Glutamatergic neuron (in vitro differentiated cells): ENCODE measurements at regions not wholly inside any gene's neighbourhood (a gene's known extent, or its start where the extent isn't known, plus 50 kb on each side); places are given as distances from the start of the nearest gene placed in this dataset.

ENCODE experiments used
- DNase-seq: peaks from one replicate; pipeline ENCODE4 v3.0.0; 2022
- H3K27ac Mint-ChIP-seq: one replicate; pipeline ENCODE4 v1.8.0; 2020; ENCODE audit warnings: mild to moderate bottlenecking, mixed read lengths, inconsistent platforms; ENCODE audit not compliant: unreplicated experiment
- H3K27me3 Mint-ChIP-seq: one replicate; pipeline ENCODE4 v1.8.0; 2020; ENCODE audit warnings: mild to moderate bottlenecking, moderate library complexity, mixed read lengths, inconsistent platforms; ENCODE audit not compliant: unreplicated experiment
- H3K36me3 Mint-ChIP-seq: one replicate; pipeline ENCODE4 v1.8.0; 2020; ENCODE audit warnings: mild to moderate bottlenecking, mixed read lengths, inconsistent platforms; ENCODE audit not compliant: unreplicated experiment
- H3K4me1 Mint-ChIP-seq: one replicate; pipeline ENCODE4 v1.8.0; 2020; ENCODE audit warnings: mild to moderate bottlenecking, low read depth, mixed read lengths, inconsistent platforms; ENCODE audit not compliant: unreplicated experiment
- H3K4me3 Mint-ChIP-seq: one replicate; pipeline ENCODE4 v1.8.0; 2020; ENCODE audit warnings: mild to moderate bottlenecking, mixed read lengths, inconsistent platforms; ENCODE audit not compliant: unreplicated experiment
- H3K9me3 Mint-ChIP-seq: one replicate; pipeline ENCODE4 v1.8.0; 2020; ENCODE audit warnings: mild to moderate bottlenecking, moderate library complexity, mixed read lengths, inconsistent platforms; ENCODE audit not compliant: unreplicated experiment
- TF ChIP-seq, protein P1 (sequence below): fragments of 200-600 bp; sonication (generic); IDR thresholded peaks from one replicate; pipeline ENCODE4 v1.5.0; 2021; ENCODE audit not compliant: partially characterized antibody, unreplicated experiment

DNA sequence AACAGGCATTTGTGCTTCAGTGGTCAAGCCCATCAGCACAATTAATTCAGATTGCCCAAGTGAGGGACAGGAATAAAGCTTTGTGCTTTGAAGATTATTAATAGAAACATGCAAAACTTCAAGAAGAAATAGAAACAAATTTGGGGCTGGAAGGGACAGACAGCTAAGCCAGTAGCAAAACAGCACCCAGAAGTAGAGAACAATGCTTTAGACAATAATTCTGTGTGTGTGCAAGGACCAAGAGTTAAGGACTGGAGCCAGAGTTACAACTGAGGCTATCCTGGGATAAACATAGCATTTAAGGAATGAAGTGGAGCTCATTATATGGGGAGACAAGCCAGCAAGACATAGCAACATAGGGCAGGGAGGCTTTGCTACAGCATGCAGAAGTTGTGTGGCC, 251.9 kb upstream of the DAB1 start:
- H3K27me3 Mint-ChIP-seq: peaks cover 2% of the 10 kb centered on the region
- H3K9me3 Mint-ChIP-seq: no peaks in the 10 kb centered on the region
- H3K4me1 Mint-ChIP-seq: peaks cover 3% of the 10 kb centered on the region
- H3K4me3 Mint-ChIP-seq: no peak overlapping the region
- DNase-seq: no peak
- H3K36me3 Mint-ChIP-seq: no peaks in the 10 kb centered on the region
- H3K27ac Mint-ChIP-seq: no peak overlapping the region
- TF ChIP-seq, protein P1, sequence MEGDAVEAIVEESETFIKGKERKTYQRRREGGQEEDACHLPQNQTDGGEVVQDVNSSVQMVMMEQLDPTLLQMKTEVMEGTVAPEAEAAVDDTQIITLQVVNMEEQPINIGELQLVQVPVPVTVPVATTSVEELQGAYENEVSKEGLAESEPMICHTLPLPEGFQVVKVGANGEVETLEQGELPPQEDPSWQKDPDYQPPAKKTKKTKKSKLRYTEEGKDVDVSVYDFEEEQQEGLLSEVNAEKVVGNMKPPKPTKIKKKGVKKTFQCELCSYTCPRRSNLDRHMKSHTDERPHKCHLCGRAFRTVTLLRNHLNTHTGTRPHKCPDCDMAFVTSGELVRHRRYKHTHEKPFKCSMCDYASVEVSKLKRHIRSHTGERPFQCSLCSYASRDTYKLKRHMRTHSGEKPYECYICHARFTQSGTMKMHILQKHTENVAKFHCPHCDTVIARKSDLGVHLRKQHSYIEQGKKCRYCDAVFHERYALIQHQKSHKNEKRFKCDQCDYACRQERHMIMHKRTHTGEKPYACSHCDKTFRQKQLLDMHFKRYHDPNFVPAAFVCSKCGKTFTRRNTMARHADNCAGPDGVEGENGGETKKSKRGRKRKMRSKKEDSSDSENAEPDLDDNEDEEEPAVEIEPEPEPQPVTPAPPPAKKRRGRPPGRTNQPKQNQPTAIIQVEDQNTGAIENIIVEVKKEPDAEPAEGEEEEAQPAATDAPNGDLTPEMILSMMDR: no peak

DNA sequence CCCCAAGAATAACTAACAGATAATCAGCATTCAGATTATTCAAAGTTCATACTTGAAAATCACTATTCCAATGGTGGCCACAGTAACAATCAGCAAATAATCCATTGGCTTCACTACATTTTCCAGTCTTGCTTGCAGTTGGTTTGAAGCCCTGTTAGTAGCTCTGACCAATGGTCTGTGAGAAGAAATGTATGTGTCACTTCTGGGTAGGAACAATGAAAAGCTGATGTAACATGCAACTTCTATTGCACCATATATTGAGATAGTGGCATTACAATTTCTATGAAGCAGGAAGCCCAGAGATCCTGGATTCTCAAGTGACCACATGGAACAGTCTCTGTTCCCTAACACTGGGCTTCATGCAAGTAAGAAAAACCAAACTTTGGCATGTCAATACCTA, 250.9 kb upstream of the DAB1 start:
- TF ChIP-seq, protein P1: no peak
- Mint-ChIP-seq H3K27ac (no peak overlapping the region), H3K9me3 (no peaks in the 10 kb centered on the region)

DNA sequence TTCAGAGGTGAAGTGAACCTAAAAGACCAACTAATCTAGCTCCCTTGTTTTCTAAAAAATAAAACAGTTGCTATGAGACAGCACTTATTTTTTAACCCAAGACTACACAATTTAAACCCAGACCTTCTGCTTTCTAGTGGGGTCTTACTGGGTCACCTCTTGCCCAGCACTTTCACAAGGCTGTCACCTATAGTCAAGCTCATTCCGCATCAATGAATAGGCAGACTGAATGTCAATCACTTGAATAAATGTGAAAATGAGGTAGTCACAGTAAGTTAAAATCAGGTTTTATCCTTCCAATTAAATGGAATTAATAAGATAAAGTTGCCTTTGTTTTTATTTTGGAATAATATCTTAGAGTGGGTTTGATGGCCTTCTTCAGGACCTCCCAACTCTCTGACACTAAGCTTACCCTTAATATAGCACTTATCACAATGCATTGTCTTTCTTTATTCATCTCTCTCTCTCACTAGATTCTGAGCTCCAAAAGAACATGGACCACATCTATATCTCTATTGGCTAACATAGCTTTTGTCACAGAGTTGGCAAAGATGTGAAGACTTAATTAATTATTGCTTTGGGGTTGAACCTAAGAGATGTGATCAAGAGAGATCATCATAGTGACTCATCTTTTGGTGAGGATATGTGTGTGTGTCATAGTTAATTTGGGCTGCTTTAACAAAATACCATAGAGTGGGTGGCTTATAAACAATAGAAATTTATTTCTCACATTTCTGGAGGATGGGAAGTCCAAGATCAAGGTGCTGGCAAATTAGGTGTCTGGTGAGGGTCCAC, 248.7 kb upstream of the DAB1 start:
- Mint-ChIP-seq H3K27ac (no peak overlapping the region), H3K9me3 (no peaks in the 10 kb centered on the region), H3K36me3 (no peaks in the 10 kb centered on the region), H3K4me1 (peaks cover 3% of the 10 kb centered on the region), H3K27me3 (no peaks in the 10 kb centered on the region), H3K4me3 (no peak overlapping the region)
- no peak for DNase-seq
- TF ChIP-seq, protein P1: no peak

More for the DNA sequence above, 250.9 kb upstream of the DAB1 start:
- DNase-seq: no peak
- H3K36me3 Mint-ChIP-seq: no peaks in the 10 kb centered on the region
- H3K4me3 Mint-ChIP-seq: no peak overlapping the region
- peaks cover 3% of the 10 kb centered on the region for H3K4me1 Mint-ChIP-seq
- H3K27me3 Mint-ChIP-seq: peaks cover 2% of the 10 kb centered on the region

DNA sequence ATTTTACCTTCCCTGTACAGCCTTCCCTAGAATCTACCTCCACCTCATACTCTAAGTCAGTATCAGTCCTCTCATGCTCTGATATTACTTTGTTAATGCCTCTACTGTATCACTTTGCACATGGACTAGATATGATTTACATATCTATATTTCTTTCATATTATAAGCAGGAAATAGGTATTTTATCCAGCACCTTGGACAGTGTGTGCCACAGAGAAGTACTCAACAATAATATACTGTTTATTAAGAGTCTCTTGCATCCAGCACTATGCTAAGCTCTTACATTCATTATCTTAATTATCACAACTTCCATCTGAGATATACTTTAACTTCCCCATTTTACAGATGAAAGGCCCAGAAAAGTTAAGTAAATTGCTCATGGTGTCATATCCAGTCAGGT, 247.9 kb upstream of the DAB1 start:
- H3K4me1 Mint-ChIP-seq: peaks cover 3% of the 10 kb centered on the region
- no peak for DNase-seq
- TF ChIP-seq, protein P1: no peak
- H3K27me3 Mint-ChIP-seq: no peaks in the 10 kb centered on the region
- H3K36me3 Mint-ChIP-seq: no peaks in the 10 kb centered on the region
- no peak overlapping the region for H3K4me3 Mint-ChIP-seq
- no peak overlapping the region for H3K27ac Mint-ChIP-seq
- no peaks in the 10 kb centered on the region for H3K9me3 Mint-ChIP-seq

DNA sequence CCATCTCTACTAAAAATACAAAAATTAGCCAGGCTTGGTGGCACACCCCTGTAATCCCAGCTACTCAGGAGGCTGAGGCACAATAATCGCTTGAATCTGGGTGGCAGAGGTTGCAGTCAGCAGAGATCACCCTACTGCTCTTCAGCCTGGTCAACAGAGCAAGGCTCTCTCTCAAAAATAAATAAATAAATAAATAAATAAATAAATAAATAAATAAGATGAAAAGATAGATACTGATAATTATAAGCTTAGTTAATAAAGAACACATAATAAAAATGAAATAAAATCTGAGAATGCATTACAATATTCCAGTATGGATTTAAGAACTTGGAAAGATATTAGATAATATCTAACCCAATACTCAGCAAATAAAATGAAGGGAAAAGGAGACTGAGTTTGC, 235.9 kb upstream of the DAB1 start:
- H3K9me3 Mint-ChIP-seq: no peaks in the 10 kb centered on the region
- no peaks in the 10 kb centered on the region for H3K4me1 Mint-ChIP-seq
- H3K4me3 Mint-ChIP-seq: no peak overlapping the region
- H3K36me3 Mint-ChIP-seq: no peaks in the 10 kb centered on the region
- no peak overlapping the region for H3K27ac Mint-ChIP-seq
- no peak for DNase-seq
- TF ChIP-seq, protein P1: no peak
- H3K27me3 Mint-ChIP-seq: no peaks in the 10 kb centered on the region
